Activated naive CD8-positive, alpha-beta T cell treated with anti-CD3 and anti-CD28 coated beads, Interleukin-2, amount 50 U/mL, for 16 hours (primary cell): ENCODE measurements at regions not wholly inside any gene's neighbourhood (a gene's known extent, or its start where the extent isn't known, plus 50 kb on each side); places are given as distances from the start of the nearest gene placed in this dataset.

Experiments used
- DNase-seq: peaks from one replicate; pipeline ENCODE4 v3.0.0-alpha.2; 2020; ENCODE audit warnings: low read depth, low spot score

DNA sequence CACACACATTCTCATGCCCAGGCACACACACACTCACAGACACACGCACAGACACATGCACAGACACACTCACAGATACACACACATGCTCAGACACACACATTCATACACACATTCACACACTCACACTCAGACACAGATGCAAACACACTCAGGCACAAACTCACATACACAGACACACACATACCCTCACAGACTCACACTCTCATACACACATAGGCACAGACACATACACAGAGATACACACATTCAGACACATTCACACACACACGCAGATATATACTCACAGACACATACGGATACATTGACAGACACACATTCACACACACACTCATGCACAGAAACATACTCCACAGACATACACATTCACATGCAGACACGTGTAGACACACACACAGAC lies 89.6 kb downstream of the RBFOX3 start:
- no peak for DNase-seq

DNA sequence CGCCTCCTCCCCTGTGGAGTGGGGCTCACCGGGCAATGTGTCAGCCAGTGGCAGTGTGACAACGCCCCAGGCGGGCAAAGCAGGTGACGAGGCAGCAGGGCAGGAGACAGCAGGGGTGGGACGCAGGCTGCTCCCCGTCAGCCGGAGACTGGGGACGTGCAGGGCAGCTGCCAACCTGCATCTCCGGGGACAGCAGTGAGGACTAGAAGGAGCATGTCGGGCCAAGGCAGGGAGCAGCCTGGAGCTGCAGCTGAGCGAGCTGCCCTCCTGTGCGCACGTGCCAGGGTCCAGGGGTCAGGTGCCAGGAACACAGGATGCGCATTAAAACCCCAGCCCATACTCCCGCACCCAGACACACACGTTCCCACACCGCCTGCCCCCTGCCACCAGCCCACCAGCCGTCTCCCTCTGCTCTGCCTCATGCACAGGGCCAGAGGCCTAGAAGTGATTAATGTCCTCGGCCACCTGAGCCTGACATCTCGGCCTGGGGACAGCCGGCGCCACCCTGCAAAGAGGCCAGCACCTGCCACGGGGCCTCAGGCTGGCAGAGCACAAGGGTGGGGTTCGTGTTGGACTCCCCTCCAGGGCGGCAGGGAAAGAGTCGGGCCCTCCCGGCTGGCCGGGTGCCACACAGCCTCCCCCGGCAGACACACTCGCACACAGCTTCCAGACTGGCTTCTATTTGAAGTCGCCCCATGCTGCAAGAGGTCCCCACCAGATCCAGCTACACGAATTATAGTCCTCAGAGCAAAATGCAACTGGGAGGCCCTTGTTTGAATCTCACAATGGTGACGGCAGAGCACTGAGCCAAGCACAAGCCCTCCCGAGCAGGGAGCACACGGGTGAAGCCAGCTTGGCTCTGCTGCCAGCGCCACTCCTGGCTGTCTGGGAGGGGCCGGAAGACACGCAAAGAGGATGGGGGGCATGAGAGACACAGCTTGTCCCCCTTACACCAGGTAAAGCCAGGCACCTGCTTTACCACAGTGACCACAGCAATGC lies 90.4 kb downstream of the RBFOX3 start:
- DNase-seq = no peak

GRCh38 chr17:79519601-79520000 lies 91.2 kb downstream of the RBFOX3 start:
- no peak for DNase-seq

DNA sequence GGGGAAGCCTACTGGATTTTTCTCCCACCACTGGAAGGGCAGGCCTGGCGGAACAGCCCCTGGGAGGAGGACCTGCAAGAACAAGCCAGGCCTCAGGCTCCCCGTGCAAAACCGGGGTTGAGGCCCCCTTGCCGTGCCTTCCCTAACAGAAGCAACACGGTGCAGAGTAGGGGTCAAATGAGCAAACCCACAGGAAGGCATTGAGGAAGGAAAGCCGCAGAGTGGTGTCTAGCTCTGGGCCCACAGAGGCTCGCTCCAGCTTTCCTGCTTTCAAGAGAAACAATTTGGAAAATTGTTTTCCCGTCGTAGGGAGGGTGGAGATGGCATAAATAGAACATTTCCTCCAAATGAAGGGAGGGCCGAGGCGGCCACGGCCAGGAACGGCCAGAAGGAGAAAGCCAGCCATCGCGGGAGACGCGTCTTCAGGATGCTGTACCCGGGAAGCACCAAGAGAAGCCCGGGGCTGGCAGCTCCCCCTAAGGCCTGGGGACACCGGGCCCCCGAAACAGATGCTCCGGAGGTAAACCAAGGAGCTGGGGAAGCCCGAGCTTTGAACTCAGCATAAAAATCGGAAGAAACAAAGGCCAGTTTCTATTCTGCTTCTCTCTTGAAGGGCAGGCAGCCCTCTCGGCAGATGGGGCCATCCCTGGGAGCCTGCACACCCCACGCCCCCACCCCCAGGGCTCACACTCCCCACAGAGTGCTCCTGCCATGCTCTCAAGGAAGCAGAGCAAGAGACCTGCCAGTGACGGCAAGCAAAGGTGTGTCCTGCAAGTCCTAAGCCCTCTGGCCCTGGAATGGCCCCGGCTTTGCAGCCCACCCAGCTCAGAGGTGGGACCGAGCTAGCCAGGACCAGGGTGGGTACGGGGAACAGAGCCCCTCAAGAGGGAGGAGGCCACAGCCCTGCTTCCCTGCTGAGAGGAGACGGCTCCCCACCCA lies 92.0 kb downstream of the RBFOX3 start:
- no peak for DNase-seq

- no peak for DNase-seq
Observed at GRCh38 chr17:79517827-79518584, 92.8 kb downstream of the RBFOX3 start.

- no peak for DNase-seq
Observed at GRCh38 chr17:79515646-79516571, 94.9 kb downstream of the RBFOX3 start.

GRCh38 chr17:79515110-79515509 lies 95.7 kb downstream of the RBFOX3 start:
- no peak for DNase-seq

DNA sequence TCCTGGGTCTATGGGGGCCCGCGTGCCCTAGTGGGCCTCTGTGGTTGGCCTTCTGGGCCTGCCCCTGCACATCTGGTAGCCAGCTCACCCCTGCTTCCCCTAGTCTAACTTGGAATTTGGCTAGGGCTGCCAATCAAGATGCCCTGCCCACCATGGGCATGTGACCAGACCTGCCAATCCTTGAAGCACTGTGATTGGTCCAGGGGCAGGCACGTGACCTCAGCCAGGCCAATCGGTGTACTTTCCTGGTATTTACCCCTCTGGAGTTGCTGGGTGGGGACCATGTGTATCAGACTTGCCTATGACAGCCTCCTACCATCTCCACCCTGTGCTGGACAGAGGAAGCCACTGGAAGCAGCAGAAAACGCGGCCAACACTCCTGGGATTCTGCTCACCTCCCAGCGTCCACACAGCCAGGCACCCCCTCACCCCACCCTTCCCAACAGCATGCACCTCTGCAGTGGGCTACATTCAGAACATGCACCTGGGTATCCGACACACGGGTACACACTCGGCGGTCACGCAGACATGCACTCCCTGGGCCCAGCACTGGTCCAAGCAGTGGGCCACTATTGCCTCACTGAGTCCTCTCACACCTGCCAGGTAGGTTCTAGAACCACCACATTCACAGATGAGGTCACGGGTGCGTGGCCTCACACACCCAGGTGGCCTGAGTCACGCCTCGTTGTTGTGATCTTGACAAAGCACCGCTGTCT lies 96.9 kb downstream of the RBFOX3 start:
- DNase-seq = no peak

- DNase-seq = no peak
Observed at GRCh38 chr17:79513206-79513605, 97.6 kb downstream of the RBFOX3 start.

GRCh38 chr17:79511471-79511870 lies 99.4 kb downstream of the RBFOX3 start:
- DNase-seq = no peak

GRCh38 chr17:79510071-79510470 lies 100.8 kb downstream of the RBFOX3 start:
- DNase-seq = no peak

- DNase-seq = no peak
Observed at GRCh38 chr17:79509490-79509889, 101.4 kb downstream of the RBFOX3 start.

GRCh38 chr17:79509008-79509407 lies 101.8 kb downstream of the RBFOX3 start:
- DNase-seq = no peak

DNA sequence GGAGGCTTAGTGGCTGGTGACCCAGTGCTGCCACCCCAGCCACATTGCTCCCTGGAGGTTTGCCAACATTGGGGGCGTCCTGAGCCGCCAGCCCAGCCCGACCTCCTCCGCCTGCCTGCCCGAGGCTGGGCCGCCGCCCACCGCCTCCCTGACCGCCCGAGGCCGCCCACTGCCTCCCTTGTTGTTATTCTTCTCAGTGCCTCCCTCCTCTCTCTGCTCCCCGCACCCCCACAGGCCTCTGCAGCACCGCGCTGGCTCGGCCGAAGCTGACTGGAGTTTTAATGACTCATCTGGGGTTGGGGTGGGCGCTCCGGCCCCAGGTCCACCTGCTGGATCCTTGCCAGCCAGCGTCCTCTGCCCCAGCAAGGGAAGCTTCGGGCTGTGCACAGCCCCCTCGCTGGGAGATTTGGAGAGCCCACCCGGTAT lies 102.5 kb downstream of the RBFOX3 start:
- DNase-seq = no peak

DNA sequence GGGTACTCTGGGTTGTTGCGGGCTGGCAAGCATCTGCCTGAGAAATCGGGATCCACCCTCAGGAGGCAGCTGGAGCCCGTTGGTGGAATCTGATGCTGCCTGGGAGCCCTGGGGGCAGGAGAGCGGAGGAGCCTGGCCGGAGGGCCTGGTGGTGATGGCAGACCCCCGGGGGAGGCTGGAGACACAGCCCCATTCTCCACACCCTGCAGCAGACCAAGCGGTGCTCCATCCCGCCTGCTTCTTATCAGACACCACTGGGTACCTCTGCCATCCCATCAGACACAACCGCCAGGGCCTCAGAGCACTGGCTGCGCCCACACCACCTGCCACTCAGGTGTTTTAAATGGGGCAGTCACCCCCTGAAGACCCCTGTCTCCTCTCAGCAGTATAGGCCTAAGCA lies 103.9 kb downstream of the RBFOX3 start:
- DNase-seq = no peak

DNA sequence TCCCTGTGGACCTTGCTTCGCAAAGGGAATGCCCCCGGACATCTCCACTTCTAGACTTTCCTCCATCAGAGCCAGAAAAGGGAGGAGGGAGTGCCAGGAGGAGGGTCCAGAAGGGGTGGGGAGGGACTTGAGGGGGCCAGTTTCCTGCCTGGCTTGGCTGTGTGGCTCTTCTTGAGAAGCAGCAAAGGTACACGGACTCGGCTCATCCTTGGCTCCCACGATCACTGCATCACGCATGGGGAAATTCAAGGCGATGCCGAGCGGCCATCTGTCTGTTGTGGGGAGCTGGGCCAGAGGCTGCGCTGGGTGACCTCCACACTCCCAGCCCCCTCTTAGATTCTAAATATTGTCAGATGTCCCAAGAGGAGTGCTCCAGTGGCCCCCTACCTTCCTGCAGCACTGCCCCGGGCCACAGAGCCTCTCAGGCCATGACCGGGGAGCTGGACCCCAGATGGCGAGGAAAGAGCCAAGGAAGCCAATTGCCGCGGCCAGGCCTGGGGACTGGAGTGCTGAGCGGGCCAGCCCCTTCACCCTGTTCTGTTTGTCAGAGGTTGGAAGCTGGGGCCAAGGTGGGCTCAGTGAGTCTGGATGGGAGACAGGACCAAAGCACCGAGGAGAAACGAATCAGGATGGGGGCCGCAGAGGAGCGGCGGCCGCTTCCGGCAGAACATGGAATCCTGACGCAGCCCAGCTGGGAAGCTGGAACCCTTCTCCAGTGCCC lies 104.5 kb downstream of the RBFOX3 start:
- DNase-seq = no peak

- DNase-seq = no peak
Observed at GRCh38 chr17:79505199-79505598, 105.7 kb downstream of the RBFOX3 start.

DNA sequence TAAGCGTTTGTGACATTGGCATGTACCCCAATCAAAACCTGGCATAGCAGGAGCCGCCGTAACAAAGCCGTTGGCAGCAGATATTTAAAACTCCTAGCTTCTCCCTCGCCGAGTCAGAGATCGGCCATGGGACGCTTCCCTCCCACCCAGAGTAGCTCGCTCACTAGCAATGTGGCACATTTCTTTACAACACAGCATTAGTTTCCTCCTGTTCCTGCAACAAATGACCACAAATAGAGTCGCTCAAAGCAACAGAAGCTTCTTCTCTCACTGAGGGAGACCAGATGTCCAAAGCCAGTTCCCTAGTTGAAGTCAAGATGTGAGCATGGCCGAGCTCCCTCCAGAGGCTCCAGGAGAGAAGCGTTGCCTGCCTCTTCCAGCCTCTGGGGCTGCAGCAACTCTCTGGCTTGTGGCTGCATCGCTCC lies 106.7 kb downstream of the RBFOX3 start:
- no peak for DNase-seq
